Hepatic stellate cell (primary cell): ENCODE measurements at regions not wholly inside any gene's neighbourhood (a gene's known extent, or its start where the extent isn't known, plus 50 kb on each side); places are given as distances from the start of the nearest gene placed in this dataset.
"Not testable (repeated sequence)": the region's sequence is repeated elsewhere in the genome, so short reads cannot be mapped to it uniquely, and the experiment has no call there.

Source experiments
- DNase-seq: peaks from one replicate; pipeline ENCODE4 v3.0.0; 2011; ENCODE audit warnings: low spot score

- peak; percentile 61 for DNase-seq
Measured at GRCh38 chr16:48054881-48055601, 100.8 kb downstream of the ABCC12 start.

DNA sequence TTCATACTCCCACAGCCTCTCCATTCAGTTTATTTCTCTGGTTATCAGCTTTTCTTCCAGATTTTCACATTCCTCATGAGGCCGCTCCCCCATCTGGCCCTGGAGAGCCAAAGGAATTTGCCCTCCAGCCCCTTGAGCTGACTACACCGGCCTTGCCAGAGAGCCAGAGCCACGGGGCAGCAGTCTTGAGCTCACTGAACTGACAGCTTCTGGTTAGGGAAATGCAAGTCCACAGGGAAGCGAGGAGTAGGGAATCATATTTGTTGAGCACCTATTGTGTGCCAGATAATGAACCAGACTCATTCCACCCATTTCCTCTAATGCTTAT, 102.4 kb downstream of the ABCC12 start:
- DNase-seq: peak; percentile 12

GRCh38 chr16:48052731-48053417, 102.9 kb downstream of the ABCC12 start:
- no peak for DNase-seq

- no peak for DNase-seq
Measured at GRCh38 chr16:48050871-48051270, 104.9 kb downstream of the ABCC12 start.

- no peak for DNase-seq
Measured at GRCh38 chr16:48049847-48050246, 105.9 kb downstream of the ABCC12 start.

DNA sequence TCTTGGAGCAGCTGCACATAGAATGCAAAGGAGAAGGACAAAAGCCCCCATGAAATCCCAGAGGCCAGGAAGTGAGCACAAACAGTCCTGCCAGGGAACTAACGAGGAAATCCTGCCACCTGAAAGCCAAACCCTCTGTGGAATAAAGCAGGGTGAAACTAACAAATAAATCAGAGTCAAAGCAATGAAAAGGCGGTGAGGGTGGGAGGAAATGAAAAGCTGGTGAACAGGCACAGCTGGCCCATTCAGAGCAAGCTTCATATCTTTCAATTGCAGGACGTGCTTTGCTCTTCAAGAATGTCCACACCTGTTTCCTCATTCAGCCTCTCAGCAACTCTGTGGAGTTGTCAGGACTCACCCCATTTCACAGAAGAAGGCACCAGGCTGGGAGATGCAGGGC, 108.1 kb downstream of the ABCC12 start:
- no peak for DNase-seq

GRCh38 chr16:48047241-48047640, 108.6 kb downstream of the ABCC12 start:
- no peak for DNase-seq

DNA sequence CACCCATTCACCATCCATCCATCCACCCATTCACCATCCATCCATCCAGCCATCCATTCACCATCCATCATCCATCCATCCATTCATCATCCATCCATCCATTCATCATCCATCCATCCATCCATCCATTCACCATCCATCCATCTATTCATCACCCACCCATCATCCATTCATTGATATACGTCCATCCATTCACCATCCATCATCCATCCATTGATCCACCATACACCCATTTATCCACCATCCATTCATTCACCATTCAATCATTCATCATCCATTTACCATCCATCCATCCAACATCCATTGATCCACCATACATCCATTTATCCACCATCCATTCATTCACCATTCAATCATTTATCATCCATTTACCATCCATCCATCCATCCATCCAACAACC, 111.7 kb downstream of the ABCC12 start:
- DNase-seq: no peak

- DNase-seq: no peak
Measured at GRCh38 chr16:48041981-48042421, 113.8 kb downstream of the ABCC12 start.

GRCh38 chr16:48035142-48035541, 120.7 kb downstream of the ABCC12 start:
- DNase-seq: no peak

GRCh38 chr16:48030926-48031325, 124.9 kb downstream of the ABCC12 start:
- DNase-seq: no peak

- DNase-seq: no peak
Measured at GRCh38 chr16:48029768-48030167, 126.0 kb downstream of the ABCC12 start.

DNA sequence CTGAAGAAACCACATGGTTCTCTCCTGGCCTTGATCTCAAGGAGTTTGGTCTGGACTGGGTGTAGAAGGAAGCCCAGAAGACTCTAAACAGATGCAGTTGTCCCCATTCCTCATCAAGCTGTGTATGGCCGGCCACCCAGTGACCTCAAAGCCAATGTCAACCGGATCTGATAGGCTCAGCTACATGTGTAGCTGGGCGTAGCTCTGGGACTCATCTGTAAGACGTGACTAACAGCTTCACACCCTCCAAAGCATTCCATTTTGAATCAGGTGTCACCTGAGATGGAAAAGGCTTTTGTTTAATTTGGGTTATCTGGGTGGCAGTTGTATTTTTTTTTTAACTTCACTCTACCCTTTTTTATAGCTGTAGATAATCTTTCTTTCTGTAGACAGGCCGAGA, 130.4 kb downstream of the ABCC12 start:
- no peak for DNase-seq

DNA sequence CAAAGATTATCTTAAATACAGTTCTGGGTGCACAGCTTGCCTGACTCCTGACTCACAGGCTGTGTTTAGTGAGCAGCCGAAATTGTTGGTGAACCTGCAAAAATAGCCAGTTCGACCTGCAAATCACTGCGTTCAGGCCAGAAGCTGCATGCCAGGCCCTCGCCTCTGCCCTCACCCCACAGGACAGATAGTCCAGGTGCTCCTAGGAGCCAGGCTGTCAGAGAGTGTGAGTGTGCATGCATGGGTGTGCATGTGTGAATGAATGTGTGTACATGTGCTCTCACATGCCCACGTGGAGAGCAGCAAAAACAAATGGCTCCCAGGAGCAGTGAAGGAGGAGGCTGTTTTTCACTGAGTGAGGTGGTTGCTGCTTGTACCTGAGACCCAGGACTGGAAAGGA, 131.8 kb downstream of the ABCC12 start:
- no peak for DNase-seq

- DNase-seq: no peak
Measured at GRCh38 chr16:48022496-48022895, 133.3 kb downstream of the ABCC12 start.

- not testable (repeated sequence) for DNase-seq
Measured at GRCh38 chr16:48020617-48021016, 135.2 kb downstream of the ABCC12 start.

DNA sequence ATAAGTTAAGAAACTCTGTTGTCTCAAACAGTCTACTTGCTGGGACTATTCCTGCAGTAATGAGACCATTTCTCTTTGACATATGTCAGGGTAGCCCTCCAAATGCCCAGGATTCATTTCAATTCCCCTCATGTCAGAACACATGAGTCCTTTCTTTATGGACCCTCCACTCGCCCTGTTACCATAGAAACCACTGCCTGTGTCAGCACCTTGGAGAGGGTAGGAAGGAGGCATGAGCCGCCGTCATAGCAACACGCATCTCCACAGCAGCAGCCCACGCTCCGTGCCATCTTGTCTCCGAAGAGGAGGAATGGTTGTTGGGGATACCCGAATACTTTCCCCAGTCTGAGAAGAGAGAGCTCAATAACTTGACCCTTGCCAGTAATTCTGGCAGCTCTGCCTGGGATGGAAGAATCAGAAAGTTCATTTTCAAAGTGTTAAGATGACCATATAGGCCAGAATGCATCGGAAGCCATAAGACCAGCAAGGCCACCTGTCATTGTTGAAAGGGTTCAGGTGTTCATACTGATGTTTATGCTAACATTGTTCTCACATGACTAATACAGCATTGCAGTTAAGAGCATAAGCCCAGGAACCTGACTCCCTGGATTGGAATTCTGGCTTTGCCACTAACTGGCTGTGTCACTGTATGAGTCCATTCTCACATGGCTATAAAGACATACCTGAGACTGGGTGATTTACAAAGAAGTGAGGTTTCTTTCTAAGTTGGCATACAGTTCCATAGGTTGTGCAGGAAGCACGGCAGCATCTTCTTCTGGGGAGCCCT, 141.3 kb downstream of the ABCC12 start:
- no peak for DNase-seq

- DNase-seq: no peak
Measured at GRCh38 chr16:48013491-48013901, 142.3 kb downstream of the ABCC12 start.

- no peak for DNase-seq
Measured at GRCh38 chr16:48011878-48012658, 143.7 kb downstream of the ABCC12 start.

GRCh38 chr16:48011466-48011865, 144.3 kb downstream of the ABCC12 start:
- DNase-seq: no peak

DNA sequence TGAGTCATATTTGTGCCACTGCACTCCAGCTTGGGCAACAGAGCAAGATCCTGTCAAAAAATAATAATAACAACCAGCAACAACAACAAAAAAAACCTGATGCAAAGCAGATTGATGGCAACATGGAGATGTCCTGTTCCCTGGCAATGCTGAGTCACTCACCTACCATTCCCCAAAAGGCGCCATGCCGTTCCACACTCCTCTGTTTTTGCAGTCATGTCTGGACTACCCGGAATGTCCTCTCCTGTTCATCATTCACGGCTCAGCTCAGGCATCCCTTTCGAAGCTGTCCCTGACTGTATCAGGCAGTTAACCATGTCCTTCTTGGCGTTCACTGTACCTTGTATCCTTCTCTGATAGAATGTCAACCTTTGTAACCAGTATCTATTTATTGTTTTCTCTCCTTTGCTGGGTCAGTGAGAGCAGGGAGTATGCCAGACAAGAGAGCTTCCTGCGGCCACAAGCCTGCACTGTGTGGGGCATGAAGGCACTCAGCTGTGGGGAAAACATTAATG, 147.7 kb downstream of the ABCC12 start:
- no peak for DNase-seq

GRCh38 chr16:48004141-48004695, 151.6 kb downstream of the ABCC12 start:
- no peak for DNase-seq
